ENCODE measurements at regions not wholly inside any gene's neighbourhood (a gene's known extent, or its start where the extent isn't known, plus 50 kb on each side); places are given as distances from the start of the nearest gene placed in this dataset.

- no peak for TF ChIP-seq CTCF (IDR thresholded peaks at IDR 0.05; ENCODE audit: low read depth, low read length)
- TF ChIP-seq EZH2phosphoT487 (IDR thresholded peaks at IDR 0.05; ENCODE audit: low read depth): no peak
Observed at GRCh38 chr11:56819916-56820315, 71.4 kb upstream of the OR9G4 start.
